Calu3 (cell line): ENCODE measurements at regions not wholly inside any gene's neighbourhood (a gene's known extent, or its start where the extent isn't known, plus 50 kb on each side); places are given as distances from the start of the nearest gene placed in this dataset.

Experiments
- BruUV-seq: library from RNA; stranded (reverse); fragments of 400-500 nt; replicated peaks from 2 replicates; lab custom pipeline; 2021; lab: Mats Ljungman, UMichigan
- CTCF ChIA-PET: fragments of 300-600 bp; sonication (Branson Sonifier 250); formaldehyde crosslinking; loops from one replicate; lab custom pipeline; 2022; ENCODE audit warnings: antibody characterized with exemption; lab: Charles Lee
- DNase-seq: peaks from one replicate; pipeline ENCODE4 v3.0.0; 2022
- H3K27ac Mint-ChIP-seq: one replicate; pipeline ENCODE4 v1.8.0; 2022; ENCODE audit warnings: mixed read lengths; ENCODE audit not compliant: unreplicated experiment
- H3K27me3 Mint-ChIP-seq: one replicate; pipeline ENCODE4 v1.8.0; 2022; ENCODE audit warnings: mixed read lengths; ENCODE audit not compliant: unreplicated experiment
- H3K36me3 Mint-ChIP-seq: one replicate; pipeline ENCODE4 v1.8.0; 2022; ENCODE audit warnings: mild to moderate bottlenecking, moderate library complexity, mixed read lengths; ENCODE audit not compliant: insufficient read depth, unreplicated experiment
- H3K4me1 Mint-ChIP-seq: one replicate; pipeline ENCODE4 v1.8.0; 2022; ENCODE audit warnings: mild to moderate bottlenecking, low read depth, mixed read lengths; ENCODE audit not compliant: unreplicated experiment
- H3K4me3 Mint-ChIP-seq: one replicate; pipeline ENCODE4 v1.8.0; 2022; ENCODE audit warnings: mild to moderate bottlenecking, low read depth, moderate library complexity, mixed read lengths; ENCODE audit not compliant: unreplicated experiment
- H3K9me3 Mint-ChIP-seq: one replicate; pipeline ENCODE4 v1.8.0; 2022; ENCODE audit warnings: low read depth, mixed read lengths; ENCODE audit not compliant: unreplicated experiment
- intact Hi-C: fragments of 100-400 bp; cut with micrococcal nuclease; formaldehyde crosslinking; loops from one replicate; pipeline ENCODE4 v1.10.0; 2022; ENCODE audit not compliant: unreplicated experiment
- TF ChIP-seq, protein P1 (sequence below): fragments of 200-600 bp; IDR thresholded peaks from one replicate; pipeline ENCODE4 v1.8.0; 2022; ENCODE audit warnings: antibody characterized with exemption; ENCODE audit not compliant: unreplicated experiment

DNA sequence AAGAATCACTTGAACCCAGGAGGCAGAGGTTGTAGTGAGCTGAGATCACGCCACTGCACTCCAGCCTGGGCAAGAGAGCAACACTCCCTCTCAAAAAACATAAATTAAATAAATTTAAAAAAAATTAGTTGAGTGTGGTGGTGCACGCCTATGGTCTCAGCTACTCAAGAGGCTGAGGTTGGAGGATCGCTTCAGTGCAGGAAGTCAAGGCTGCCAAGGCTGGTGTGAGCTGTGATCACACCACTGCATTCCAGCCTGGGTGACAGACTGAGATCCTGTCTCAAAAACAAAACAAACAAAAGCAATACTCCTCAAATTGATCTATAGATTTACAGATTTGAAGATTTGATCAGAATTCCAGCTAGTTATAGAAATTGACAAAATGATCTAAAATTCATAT, 92.7 kb upstream of the RESF1 start:
- Mint-ChIP-seq H3K27me3 (no peaks in the 10 kb centered on the region), H3K27ac (no peak overlapping the region), H3K4me3 (no peak overlapping the region), H3K9me3 (no peaks in the 10 kb centered on the region), H3K36me3 (no peaks in the 10 kb centered on the region), H3K4me1 (peaks cover 6% of the 10 kb centered on the region)
- CTCF ChIA-PET = no interaction called here
- intact Hi-C loops = no loop called here
- DNase-seq = no peak
- TF ChIP-seq, protein P1, sequence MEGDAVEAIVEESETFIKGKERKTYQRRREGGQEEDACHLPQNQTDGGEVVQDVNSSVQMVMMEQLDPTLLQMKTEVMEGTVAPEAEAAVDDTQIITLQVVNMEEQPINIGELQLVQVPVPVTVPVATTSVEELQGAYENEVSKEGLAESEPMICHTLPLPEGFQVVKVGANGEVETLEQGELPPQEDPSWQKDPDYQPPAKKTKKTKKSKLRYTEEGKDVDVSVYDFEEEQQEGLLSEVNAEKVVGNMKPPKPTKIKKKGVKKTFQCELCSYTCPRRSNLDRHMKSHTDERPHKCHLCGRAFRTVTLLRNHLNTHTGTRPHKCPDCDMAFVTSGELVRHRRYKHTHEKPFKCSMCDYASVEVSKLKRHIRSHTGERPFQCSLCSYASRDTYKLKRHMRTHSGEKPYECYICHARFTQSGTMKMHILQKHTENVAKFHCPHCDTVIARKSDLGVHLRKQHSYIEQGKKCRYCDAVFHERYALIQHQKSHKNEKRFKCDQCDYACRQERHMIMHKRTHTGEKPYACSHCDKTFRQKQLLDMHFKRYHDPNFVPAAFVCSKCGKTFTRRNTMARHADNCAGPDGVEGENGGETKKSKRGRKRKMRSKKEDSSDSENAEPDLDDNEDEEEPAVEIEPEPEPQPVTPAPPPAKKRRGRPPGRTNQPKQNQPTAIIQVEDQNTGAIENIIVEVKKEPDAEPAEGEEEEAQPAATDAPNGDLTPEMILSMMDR = no peak
- no TSS peak for BruUV-seq

DNA sequence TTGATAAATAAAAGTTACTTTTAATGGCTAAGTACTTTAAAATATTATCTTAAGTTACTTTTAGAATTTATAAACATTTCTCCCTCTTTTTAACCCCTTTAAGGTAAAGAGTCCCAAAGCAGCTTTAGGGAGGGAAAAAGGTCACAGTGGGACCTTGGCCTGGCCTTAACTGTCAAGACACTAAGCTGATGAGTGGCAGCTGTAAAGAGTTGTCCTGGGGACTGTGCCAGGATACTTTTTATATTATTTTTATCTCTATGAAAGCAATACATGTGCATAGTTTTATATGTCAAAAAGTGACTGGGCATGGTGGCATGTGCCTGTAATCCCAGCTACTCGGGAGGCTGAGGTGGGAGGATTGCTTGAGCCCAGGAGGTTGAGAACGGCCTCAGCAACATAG, 94.2 kb upstream of the RESF1 start:
- TF ChIP-seq, protein P1 = no peak
- BruUV-seq = no TSS peak
- H3K4me3 Mint-ChIP-seq = no peak overlapping the region
- H3K27ac Mint-ChIP-seq = no peak overlapping the region
- H3K27me3 Mint-ChIP-seq = no peaks in the 10 kb centered on the region
- CTCF ChIA-PET = no interaction called here
- intact Hi-C loops = no loop called here
- peaks cover 6% of the 10 kb centered on the region for H3K4me1 Mint-ChIP-seq
- H3K9me3 Mint-ChIP-seq = no peaks in the 10 kb centered on the region
- no peaks in the 10 kb centered on the region for H3K36me3 Mint-ChIP-seq
- DNase-seq = no peak

DNA sequence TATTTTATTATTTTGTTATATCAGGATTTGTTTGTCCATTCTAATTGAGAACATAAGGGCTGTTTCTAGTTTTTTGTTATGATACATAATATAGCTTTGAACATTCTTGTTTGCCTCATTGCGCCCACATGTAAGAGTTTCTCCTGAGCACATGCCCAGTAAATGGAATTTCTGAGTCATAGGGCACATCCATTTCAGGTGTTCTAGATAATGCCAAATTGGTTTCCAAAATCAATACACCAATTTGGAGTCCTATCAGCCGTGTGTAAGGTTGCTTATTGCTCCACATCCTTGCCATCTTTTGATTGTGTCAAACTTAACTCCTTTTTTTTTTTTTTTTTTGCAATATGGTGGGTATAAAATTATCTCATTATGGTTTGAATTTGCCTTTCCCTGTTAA, 97.9 kb upstream of the RESF1 start:
- CTCF ChIA-PET = no interaction called here
- Mint-ChIP-seq H3K27ac (no peak overlapping the region), H3K4me3 (no peak overlapping the region), H3K9me3 (no peaks in the 10 kb centered on the region), H3K36me3 (no peaks in the 10 kb centered on the region), H3K27me3 (no peaks in the 10 kb centered on the region), H3K4me1 (no peaks in the 10 kb centered on the region)
- intact Hi-C loops = no loop called here
- no TSS peak for BruUV-seq
- no peak for DNase-seq
- TF ChIP-seq, protein P1 = no peak

DNA sequence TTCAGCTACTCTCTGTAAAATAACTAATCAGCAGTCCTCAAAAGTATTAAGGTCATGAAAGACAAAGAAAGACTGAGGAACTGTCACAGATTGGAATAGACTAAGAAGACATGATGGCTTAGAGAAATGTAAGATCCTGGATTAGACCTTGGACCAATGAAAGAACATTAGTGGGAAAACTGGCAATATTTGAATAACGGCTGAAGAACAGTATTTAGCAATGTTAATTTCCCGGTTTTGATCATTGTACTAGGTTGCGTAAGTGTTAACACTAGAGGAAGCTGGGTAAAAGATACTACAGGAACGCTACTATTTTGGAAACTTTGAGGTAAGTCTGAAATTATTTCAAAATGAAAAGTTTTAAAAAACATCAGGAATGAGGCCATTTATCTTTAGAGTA, 98.8 kb upstream of the RESF1 start:
- Mint-ChIP-seq H3K27me3 (no peaks in the 10 kb centered on the region), H3K4me3 (no peak overlapping the region), H3K4me1 (no peaks in the 10 kb centered on the region), H3K36me3 (no peaks in the 10 kb centered on the region), H3K27ac (no peak overlapping the region), H3K9me3 (no peaks in the 10 kb centered on the region)
- TF ChIP-seq, protein P1 = no peak
- DNase-seq = no peak
- no TSS peak for BruUV-seq
- intact Hi-C loops = no loop called here
- CTCF ChIA-PET = no interaction called here
